ENCODE measurements at regions not wholly inside any gene's neighbourhood (a gene's known extent, or its start where the extent isn't known, plus 50 kb on each side); places are given as distances from the start of the nearest gene placed in this dataset.

DNA sequence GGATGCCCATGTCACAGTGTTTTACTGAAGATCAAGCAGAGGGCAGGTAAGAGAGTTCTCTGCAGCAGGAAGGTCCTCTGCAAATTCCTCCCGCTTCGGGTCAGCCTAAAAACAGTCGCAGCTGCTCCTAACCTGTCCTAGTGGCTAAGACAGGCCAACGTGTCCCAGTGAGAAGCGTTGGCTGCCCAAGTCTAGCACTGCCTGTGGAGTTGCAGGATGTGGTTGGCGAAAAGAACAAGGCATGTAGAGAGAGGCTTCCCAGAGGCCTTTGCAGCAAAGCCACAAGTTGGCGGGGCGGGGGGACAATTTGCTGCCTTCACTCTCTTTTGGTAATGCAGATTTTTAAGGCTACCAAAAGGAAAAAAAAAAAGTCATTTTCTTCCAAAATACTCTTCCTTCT is 340.1 kb downstream of the BCL11B start:
- TF ChIP-seq, protein P1, sequence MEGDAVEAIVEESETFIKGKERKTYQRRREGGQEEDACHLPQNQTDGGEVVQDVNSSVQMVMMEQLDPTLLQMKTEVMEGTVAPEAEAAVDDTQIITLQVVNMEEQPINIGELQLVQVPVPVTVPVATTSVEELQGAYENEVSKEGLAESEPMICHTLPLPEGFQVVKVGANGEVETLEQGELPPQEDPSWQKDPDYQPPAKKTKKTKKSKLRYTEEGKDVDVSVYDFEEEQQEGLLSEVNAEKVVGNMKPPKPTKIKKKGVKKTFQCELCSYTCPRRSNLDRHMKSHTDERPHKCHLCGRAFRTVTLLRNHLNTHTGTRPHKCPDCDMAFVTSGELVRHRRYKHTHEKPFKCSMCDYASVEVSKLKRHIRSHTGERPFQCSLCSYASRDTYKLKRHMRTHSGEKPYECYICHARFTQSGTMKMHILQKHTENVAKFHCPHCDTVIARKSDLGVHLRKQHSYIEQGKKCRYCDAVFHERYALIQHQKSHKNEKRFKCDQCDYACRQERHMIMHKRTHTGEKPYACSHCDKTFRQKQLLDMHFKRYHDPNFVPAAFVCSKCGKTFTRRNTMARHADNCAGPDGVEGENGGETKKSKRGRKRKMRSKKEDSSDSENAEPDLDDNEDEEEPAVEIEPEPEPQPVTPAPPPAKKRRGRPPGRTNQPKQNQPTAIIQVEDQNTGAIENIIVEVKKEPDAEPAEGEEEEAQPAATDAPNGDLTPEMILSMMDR (IDR thresholded peaks at IDR 0.05; ENCODE audit: insufficient read depth, low read depth, low read length), result no peak
- no peak for TF ChIP-seq EZH2 (IDR thresholded peaks at IDR 0.05; ENCODE audit: insufficient read depth, low read length)

All from astrocyte (in vitro differentiated cells and primary cell).